Inferior parietal cortex (tissue), 1 donor: ENCODE measurements at regions not wholly inside any gene's neighbourhood (a gene's known extent, or its start where the extent isn't known, plus 50 kb on each side); places are given as distances from the start of the nearest gene placed in this dataset.
"Not testable (repeated sequence)": the region's sequence is repeated elsewhere in the genome, so short reads cannot be mapped to it uniquely, and the experiment has no call there.

ENCODE experiments used
- DNase-seq: peaks from one replicate; pipeline ENCODE4 v3.0.0-alpha.2; 2016; ENCODE audit errors: extremely low spot score

GRCh38 chr2:90224767-90225166 is 1533.3 kb downstream of the RPIA start:
- DNase-seq = not testable (repeated sequence)

DNA sequence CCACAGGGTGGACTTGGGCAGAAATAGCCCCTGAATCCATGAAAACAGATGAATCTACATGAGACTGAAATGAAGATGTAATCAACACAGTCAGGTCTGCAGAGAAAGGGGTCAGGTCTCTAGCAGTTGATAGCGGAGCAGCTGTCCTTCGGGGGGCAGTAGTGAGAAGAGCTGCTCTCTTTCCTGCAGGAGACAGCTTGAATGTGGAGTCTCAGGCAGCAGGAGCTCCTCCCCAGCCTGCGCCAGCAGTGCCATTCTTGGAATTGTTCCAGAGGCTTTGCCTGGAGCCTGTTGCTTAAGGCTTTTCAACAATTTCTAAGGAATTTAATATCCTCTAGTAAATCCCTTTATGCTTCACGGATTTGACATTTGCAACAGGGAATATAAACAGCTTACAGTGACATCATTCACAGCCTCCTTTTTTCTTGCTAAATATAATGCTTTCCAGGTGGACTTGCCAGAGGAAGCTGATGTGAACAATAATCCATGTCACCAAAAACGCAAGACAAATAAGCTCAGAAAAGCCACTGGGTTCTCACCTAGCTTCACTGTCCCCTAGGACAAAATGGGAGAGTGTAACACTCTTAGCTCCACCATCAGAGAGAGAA is 1535.1 kb downstream of the RPIA start:
- not testable (repeated sequence) for DNase-seq

GRCh38 chr2:90231199-90231598 is 1539.7 kb downstream of the RPIA start:
- DNase-seq = not testable (repeated sequence)

DNA sequence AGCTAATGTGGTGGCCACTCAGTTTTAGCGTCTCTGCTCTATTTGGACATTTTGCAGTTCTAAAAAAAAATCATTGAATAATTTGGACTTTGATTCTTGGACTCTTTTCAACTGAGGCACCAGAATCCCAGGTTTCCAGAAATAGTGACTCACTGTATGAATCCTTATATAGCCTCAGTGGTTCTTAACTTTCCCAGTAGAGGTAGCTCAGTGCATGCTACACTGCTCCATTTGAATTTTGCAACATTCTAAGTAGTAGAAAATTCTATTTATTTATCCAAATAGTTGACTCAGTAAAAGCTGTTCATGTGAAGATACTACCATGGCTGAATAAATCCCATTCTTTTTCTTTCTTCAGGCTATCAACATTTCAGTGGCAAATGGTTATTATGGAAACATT is 1544.0 kb downstream of the RPIA start:
- not testable (repeated sequence) for DNase-seq

DNA sequence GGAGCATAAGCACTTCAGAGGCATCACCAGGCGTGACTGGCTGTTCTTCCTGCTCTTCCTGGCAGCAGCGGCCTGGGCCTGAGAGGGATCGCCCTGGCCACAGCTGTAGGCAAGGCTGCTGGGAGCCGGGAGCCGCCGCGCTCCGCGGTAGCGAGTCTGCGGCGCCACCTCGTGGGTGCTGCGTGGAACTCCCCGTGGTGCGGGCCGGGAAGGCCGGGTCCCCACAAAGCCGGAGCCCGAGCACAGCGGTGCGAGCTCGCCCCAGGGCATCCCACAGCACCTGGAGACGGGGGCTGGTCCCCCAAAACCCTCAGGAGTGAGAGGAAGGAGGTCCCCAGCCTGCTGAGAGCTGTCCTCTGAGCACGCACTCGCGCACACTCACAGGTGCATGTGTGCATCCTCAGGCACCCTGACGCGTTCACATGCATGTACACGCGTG is 1546.5 kb downstream of the RPIA start:
- DNase-seq = not testable (repeated sequence)

GRCh38 chr2:90238505-90239230 is 1547.2 kb downstream of the RPIA start:
- DNase-seq = not testable (repeated sequence)

DNA sequence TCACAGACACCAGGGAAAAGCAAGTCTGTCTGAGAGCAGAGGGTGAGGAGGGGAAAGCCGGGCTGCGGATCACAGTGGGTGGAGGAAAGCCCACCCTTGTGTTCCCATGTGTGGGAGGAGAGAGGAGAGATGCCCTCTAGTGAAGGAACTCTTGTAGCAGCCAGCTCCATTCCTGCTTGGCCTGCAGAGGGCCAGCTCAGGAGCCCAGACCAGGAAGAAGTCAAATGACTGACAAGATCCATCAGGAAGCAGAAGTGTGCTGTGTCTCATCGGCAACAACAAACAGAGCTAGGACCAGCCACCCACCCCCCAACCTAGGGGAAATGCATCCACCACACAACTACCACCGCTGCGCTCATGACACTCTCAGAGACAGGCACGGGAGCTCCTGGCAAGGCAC is 1548.3 kb downstream of the RPIA start:
- DNase-seq = not testable (repeated sequence)

GRCh38 chr2:90244902-90245765 is 1553.7 kb downstream of the RPIA start:
- DNase-seq = not testable (repeated sequence)

GRCh38 chr2:90248400-90248799 is 1556.9 kb downstream of the RPIA start:
- not testable (repeated sequence) for DNase-seq

DNA sequence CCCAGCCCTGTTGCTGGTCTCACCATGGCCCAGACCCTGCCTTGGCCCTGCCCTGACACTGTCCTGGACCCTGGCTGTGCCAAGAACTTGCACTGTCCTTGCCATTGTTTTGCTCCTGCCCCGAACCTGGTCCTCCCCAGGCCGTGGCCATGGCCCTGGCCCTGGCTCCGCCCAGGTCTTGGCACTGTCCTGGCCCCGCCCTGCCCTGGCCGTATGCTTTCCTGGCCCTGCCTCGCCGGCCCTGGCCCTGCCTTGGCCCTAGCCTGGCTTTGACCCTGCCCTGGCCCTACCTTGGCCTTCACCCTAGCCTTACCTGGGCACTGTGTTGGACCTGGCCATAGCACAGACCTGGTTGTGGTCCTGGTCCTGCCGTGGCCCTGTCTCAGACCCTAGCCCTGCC is 1558.9 kb downstream of the RPIA start:
- DNase-seq = not testable (repeated sequence)

GRCh38 chr2:90251576-90251975 is 1560.1 kb downstream of the RPIA start:
- DNase-seq = not testable (repeated sequence)

- not testable (repeated sequence) for DNase-seq
These were observed 1561.8 kb downstream of the RPIA start for GRCh38 chr2:90253306-90253705.

DNA sequence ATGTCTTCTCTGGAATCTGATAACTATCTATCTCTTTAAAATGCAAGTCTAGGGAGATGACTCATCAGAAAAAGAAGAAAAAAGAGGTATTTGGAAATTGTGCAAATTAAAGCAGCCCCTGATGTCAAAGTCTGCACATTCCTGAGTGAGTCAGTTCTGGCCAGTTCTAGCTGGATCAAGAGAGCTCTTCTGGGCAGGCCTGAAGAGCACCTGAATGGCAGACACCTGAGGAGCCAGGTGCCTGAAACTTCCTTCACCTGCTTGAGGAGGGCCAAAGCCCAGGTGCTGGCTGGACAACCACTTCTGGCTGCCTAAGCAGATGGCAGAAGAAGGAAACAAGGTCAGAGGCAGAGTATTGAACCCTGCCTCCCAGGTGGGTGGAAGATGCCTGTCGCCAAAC is 1575.4 kb downstream of the RPIA start:
- DNase-seq = not testable (repeated sequence)

DNA sequence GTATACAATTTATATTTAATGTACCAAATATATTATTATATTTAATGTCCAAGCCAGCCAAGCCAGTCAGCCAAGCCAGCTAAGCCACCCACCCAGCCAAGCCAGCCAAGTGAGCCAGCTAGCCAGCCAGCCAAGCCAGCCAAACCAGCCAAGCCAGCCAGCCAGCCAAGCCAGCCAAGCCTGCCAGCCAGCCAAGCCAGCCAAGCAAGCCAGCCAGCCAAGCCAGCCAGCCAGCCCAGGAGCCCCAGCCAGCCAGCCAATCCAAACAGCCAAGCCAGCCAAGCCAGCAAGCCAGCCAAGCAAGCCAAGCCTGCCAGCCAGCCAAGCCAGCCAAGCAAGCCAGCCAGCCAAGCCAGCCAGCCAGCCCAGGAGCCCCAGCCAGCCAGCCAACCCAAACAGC is 1596.3 kb downstream of the RPIA start:
- DNase-seq = not testable (repeated sequence)

DNA sequence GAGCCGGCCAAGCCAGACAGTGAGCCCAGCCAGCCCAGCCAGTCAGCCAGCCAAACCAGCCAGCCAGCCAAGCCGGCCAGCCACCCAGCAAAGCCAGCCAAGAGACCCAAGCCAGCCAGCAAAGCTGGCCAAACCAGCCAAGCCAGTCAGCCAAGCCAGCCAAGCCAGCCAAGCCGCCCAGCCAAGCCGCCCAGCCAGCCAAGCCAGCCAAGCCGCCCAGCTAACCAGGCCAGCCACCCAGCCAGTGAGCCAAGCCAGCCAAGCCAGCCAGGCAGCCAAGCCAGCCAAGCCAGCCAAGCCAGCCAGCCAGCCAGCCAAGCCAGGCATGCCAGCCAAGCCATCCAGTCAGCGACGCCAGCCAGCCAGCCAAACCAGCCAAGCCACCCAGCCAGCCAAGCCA is 1596.9 kb downstream of the RPIA start:
- DNase-seq = not testable (repeated sequence)

DNA sequence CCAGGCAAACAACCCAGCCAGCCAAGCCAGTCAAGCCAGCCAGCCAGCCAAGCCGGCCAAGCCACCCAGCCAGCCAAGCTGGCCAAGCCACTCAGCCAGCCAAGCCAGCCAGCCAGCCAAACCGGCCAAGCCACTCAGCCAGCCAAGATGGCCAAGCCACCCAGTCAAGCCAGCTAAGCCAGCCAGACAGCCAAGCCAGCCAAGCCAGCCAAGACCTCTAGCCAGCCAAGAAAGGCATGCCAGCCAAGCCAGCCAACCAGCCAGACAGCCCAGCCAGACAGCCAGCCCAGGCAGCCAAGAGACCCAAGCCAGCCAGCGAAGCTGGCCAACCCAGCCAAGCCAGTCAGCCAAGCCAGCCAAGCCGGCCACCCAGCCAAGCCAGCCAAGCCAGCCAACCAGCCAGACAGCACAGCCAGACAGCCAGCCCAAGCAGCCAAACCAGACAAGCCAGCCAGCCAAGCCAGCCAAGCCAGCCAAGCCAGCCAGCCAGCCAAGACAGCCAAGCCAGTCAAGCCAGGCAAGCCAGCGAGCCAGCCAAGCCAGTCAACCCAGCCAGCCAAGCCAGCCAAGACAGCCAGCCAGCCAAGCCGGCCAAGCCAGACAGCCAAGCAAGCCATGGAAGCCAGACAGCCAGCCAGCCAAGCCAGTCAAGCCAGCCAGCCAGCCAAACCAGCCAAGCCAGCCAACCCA is 1598.0 kb downstream of the RPIA start:
- DNase-seq = not testable (repeated sequence)

DNA sequence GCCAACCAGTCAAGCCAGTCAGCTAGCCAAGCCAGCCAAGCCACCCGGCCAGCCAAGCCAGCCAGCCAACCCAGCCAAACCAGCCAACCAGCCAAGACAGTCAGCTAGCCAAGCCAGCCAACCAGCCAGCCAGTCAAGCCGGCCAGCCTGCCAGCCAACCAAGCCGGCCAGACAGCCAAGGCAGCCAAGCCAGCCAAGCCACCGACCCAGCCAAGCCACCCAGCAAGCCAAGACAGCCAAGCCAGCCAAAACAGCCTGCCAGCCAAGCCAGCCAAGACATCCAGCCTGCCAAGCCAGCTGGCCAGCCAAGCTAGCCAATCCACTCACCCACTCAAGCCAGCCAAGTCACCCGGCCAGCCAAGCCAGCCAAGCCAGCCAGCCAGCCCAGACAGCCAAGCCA is 1599.2 kb downstream of the RPIA start:
- DNase-seq = not testable (repeated sequence)

DNA sequence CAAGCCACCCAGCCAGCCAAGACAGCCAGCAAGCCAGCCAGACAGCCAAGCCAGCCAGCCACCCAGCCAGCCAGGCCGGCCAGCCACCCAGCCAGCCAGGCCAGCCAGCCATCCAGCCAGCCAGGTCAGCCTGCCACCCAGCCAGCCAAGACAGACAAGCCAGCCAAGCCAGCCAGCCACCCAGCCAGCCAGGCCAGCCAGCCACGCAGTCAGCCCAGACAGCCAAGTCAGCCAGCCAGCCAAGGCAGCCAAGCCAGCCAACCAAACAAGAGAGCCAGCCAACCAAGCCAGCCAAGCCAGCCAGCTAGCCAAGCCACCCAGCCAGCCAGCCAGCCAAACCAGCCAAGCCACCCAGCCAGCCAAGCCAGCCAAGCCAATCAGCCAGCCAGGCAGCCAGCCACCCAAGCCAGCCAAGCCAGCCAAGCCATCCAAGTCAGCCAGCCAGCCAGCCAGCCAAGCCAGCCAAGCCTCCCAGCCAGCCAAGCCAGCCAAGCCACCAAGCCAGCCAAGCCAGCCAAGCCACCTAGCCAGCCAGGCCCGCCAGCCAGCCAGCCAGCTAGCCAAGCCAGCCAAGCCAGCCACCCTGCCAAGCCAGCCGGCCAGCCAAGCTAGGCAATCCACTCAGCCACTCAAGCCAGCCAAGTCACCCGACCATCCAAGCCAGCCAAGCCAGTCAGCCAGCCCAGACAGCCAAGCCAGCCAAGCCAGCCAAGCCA is 1599.9 kb downstream of the RPIA start:
- DNase-seq = not testable (repeated sequence)

- DNase-seq = not testable (repeated sequence)
These were observed 1600.5 kb downstream of the RPIA start for GRCh38 chr2:90291934-90292333.

DNA sequence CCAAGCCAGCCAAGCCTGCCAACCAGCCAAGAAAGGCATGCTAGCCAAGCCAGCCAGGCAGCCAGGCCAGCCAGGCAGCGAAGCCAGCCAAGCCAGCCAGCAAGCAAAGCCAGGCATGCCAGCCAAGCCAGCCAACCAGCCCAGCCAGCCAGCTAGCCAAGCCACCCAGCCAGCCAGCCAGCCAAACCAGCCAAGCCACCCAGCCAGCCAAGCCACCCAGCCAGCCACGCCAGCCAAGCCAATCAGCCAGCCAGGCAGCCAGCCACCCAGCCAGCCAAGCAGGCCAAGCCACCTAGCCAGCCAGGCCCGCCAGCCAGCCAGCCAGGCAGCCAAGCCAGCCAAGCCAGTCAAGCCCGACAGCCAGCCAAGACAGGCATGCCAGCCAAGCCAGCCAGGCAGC is 1601.0 kb downstream of the RPIA start:
- DNase-seq = not testable (repeated sequence)

DNA sequence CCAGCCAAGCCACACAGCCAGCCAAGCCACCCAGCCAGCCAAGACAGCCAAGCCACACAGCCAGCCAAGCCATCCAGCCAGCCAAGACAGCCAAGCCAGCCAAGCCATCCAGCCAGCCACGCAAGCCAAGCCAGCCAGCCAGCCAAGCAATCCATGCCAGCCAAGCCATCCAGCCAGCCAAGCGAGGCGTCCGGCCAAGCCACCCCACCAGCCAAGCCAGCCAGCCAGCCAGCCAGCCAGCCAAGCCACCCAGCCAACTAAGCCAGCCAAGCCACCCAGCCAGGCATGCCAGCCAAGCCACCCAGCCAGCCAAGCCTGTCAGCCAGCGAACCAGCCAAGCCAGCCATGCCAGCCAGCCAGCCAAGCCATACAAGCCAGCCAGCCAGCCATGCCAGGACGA is 1601.8 kb downstream of the RPIA start:
- DNase-seq = not testable (repeated sequence)
